ENCODE measurements at regions not wholly inside any gene's neighbourhood (a gene's known extent, or its start where the extent isn't known, plus 50 kb on each side); places are given as distances from the start of the nearest gene placed in this dataset.

- Histone ChIP-seq H2AFZ (ENCODE audit: low read length) (no peak overlapping the region), H3K79me2 (ENCODE audit: insufficient read depth, low read depth, low read length) (no peaks in the 10 kb centered on the region), H3K27ac (ENCODE audit: low read depth, low read length, poor library complexity, severe bottlenecking) (no peak overlapping the region), H3K4me3 (ENCODE audit: low read depth, low read length, poor library complexity, severe bottlenecking) (no peak overlapping the region), H3K36me3 (ENCODE audit: insufficient read depth, low read length) (no peaks in the 10 kb centered on the region), H4K20me1 (ENCODE audit: insufficient read depth, low read length) (no peaks in the 10 kb centered on the region), H3K4me1 (ENCODE audit: insufficient read depth, low read length, poor library complexity, severe bottlenecking) (peaks cover 6% of the 10 kb centered on the region), H3K9me3 (ENCODE audit: low read length) (no peaks in the 10 kb centered on the region), H3K4me2 (ENCODE audit: low read length) (no peak overlapping the region), H3K9me2 (ENCODE audit: insufficient read depth, low read length) (no peaks in the 10 kb centered on the region)
- intact Hi-C loops (cut with micrococcal nuclease; ENCODE audit: unreplicated experiment) = no loop called here
- no TSS peak for BruUV-seq (replicated peaks)
- CTCF ChIA-PET (ENCODE audit: unreplicated experiment) = no interaction called here
- TF ChIP-seq EZH2phosphoT487 (IDR thresholded peaks at IDR 0.05; ENCODE audit: borderline replicate concordance, low read depth, low read length) (no peak), CTCF (conservative IDR thresholded peaks at IDR 0.05; ENCODE audit: low read length) (no peak)
- POLR2A ChIA-PET = interaction anchor here (0.7 kb wide), 1 partner anchor 51 kb away, joined by 6 read pairs; no protein-coding TSS in a partner anchor
- no peak for DNase-seq (ENCODE audit: low spot score)
Observed at GRCh38 chr2:2922156-2922555, 455.5 kb downstream of the EIPR1 start.

GRCh38 chr2:2921011-2921720 is 456.5 kb downstream of the EIPR1 start:
- DNase-seq (ENCODE audit: low spot score) = no peak
- no TSS peak for BruUV-seq (replicated peaks)
- Histone ChIP-seq H3K36me3 (ENCODE audit: insufficient read depth, low read length) (no peaks in the 10 kb centered on the region), H3K4me2 (ENCODE audit: low read length) (no peak overlapping the region), H2AFZ (ENCODE audit: low read length) (no peak overlapping the region), H4K20me1 (ENCODE audit: insufficient read depth, low read length) (no peaks in the 10 kb centered on the region), H3K9me2 (ENCODE audit: insufficient read depth, low read length) (no peaks in the 10 kb centered on the region), H3K4me1 (ENCODE audit: insufficient read depth, low read length, poor library complexity, severe bottlenecking) (no peaks in the 10 kb centered on the region), H3K9me3 (ENCODE audit: low read length) (no peaks in the 10 kb centered on the region), H3K4me3 (ENCODE audit: low read depth, low read length, poor library complexity, severe bottlenecking) (no peak overlapping the region), H3K27ac (ENCODE audit: low read depth, low read length, poor library complexity, severe bottlenecking) (no peak overlapping the region), H3K79me2 (ENCODE audit: insufficient read depth, low read depth, low read length) (no peaks in the 10 kb centered on the region)
- TF ChIP-seq CTCF (conservative IDR thresholded peaks at IDR 0.05; ENCODE audit: low read length) (no peak), EZH2phosphoT487 (IDR thresholded peaks at IDR 0.05; ENCODE audit: borderline replicate concordance, low read depth, low read length) (no peak)
- CTCF ChIA-PET (ENCODE audit: unreplicated experiment) = no interaction called here
- POLR2A ChIA-PET = interaction anchor here (0.8 to 1.1 kb wide), 3 partner anchors 11 to 23 kb away, joined by 3 to 5 read pairs (median 3); no protein-coding TSS in a partner anchor
- intact Hi-C loops (cut with micrococcal nuclease; ENCODE audit: unreplicated experiment) = no loop called here
